Parathyroid adenoma (tissue), 2 donors: ENCODE measurements at regions not wholly inside any gene's neighbourhood (a gene's known extent, or its start where the extent isn't known, plus 50 kb on each side); places are given as distances from the start of the nearest gene placed in this dataset.
"Not testable (repeated sequence)": the region's sequence is repeated elsewhere in the genome, so short reads cannot be mapped to it uniquely, and the experiment has no call there.

ENCODE experiments used
- H2AFZ ChIP-seq: fragments of 300-600 bp; sonication (generic); one replicate; pipeline ENCODE4 v1.7.0; 2017; ENCODE audit warnings: antibody characterized with exemption, mild to moderate bottlenecking
- H3K27ac ChIP-seq: fragments of 300-600 bp; sonication (generic); one replicate; pipeline ENCODE4 v1.7.0; 2017
- H3K27me3 ChIP-seq: fragments of 300-600 bp; sonication (generic); one replicate; pipeline ENCODE4 v1.7.0; 2017; ENCODE audit warnings: low read length; ENCODE audit not compliant: control insufficient read depth, insufficient read depth
- H3K36me3 ChIP-seq: fragments of 300-600 bp; sonication (generic); one replicate; pipeline ENCODE4 v1.7.0; 2017; ENCODE audit warnings: low read length; ENCODE audit not compliant: control insufficient read depth, insufficient read depth
- H3K4me1 ChIP-seq: fragments of 300-600 bp; sonication (generic); one replicate; pipeline ENCODE4 v1.7.0; 2017; ENCODE audit warnings: control low read depth
- H3K4me2 ChIP-seq: fragments of 300-600 bp; sonication (generic); one replicate; pipeline ENCODE4 v1.7.0; 2017; ENCODE audit warnings: low read length
- H3K4me3 ChIP-seq: fragments of 300-600 bp; sonication (generic); one replicate; pipeline ENCODE4 v1.7.0; 2017; ENCODE audit warnings: low read depth, low read length
- H3K79me2 ChIP-seq: fragments of 300-600 bp; sonication (generic); one replicate; pipeline ENCODE4 v1.7.0; 2017; ENCODE audit warnings: control low read depth
- H3K9ac ChIP-seq: fragments of 300-600 bp; sonication (generic); one replicate; pipeline ENCODE4 v1.7.0; 2017; ENCODE audit warnings: mild to moderate bottlenecking
- H3K9me3 ChIP-seq: fragments of 300-600 bp; sonication (generic); one replicate; pipeline ENCODE4 v1.7.0; 2017; ENCODE audit warnings: low read length; ENCODE audit not compliant: control insufficient read depth
- CTCF ChIP-seq: fragments of 300-600 bp; sonication (generic); IDR thresholded peaks from one replicate; pipeline ENCODE4 v1.7.0; 2017; ENCODE audit warnings: antibody characterized with exemption, mild to moderate bottlenecking
- donor health status: primary hyperparathyroidism.

DNA sequence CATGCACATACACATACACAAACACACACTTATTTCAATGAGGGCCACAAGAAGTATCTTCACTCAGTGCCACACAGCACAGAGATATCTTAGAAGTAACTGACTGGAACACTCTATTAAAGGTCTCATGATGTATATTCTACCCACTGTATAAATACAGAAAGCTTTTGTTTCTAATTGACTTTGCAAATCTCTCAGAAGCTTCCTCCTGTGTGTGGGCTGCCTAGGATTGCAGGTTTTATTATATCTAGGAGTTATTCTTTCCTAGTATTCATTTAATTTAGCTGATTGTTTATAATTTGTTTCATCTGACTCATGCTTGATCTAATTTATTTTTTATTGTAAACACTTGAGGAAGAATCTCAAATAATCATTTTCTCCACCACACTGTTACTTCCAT lies 262.4 kb upstream of the ACTBL2 start:
- Histone ChIP-seq H3K9me3 (no peaks in the 10 kb centered on the region), H3K27me3 (no peaks in the 10 kb centered on the region), H2AFZ (no peak overlapping the region), H3K36me3 (no peaks in the 10 kb centered on the region), H3K79me2 (no peaks in the 10 kb centered on the region), H3K4me2 (no peak overlapping the region), H3K4me3 (no peak overlapping the region), H3K9ac (no peak overlapping the region), H3K4me1 (no peaks in the 10 kb centered on the region), H3K27ac (no peak overlapping the region)
- TF ChIP-seq CTCF = no peak

GRCh38 chr5:57741336-57741735 lies 258.7 kb upstream of the ACTBL2 start:
- no peak overlapping the region for H2AFZ ChIP-seq
- no peaks in the 10 kb centered on the region for H3K9me3 ChIP-seq
- no peak for TF ChIP-seq CTCF
- H3K36me3 ChIP-seq = no peaks in the 10 kb centered on the region
- H3K79me2 ChIP-seq = no peaks in the 10 kb centered on the region
- H3K27ac ChIP-seq = no peak overlapping the region
- no peaks in the 10 kb centered on the region for H3K27me3 ChIP-seq
- no peak overlapping the region for H3K4me2 ChIP-seq
- H3K4me1 ChIP-seq = no peaks in the 10 kb centered on the region
- no peak overlapping the region for H3K4me3 ChIP-seq
- H3K9ac ChIP-seq = no peak overlapping the region

DNA sequence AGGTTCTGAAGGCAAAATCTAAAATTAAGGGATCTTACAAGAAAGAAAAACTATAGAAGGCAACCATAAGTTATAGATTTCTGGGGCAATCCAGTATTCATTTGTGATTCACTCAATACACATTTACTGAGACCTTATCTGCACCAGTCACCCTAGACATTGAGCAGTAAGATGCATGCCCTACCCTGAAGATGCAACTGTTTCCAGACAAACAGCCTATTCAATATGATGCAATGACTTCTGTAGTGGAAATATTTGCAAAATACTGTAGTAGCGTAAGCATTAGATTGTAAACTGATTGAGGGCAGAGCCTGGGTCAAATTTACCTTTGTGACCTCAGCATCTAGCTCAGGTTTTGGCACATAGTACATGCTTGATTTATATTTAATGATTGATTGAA lies 256.2 kb upstream of the ACTBL2 start:
- Histone ChIP-seq H3K36me3 (no peaks in the 10 kb centered on the region), H3K79me2 (no peaks in the 10 kb centered on the region), H3K4me2 (no peak overlapping the region), H2AFZ (no peak overlapping the region), H3K4me3 (no peak overlapping the region), H3K9ac (no peak overlapping the region), H3K27me3 (no peaks in the 10 kb centered on the region), H3K9me3 (no peaks in the 10 kb centered on the region), H3K4me1 (no peaks in the 10 kb centered on the region), H3K27ac (no peak overlapping the region)
- no peak for TF ChIP-seq CTCF

GRCh38 chr5:57738301-57738700 lies 255.7 kb upstream of the ACTBL2 start:
- no peak for TF ChIP-seq CTCF
- no peak overlapping the region for H3K4me3 ChIP-seq

GRCh38 chr5:57736716-57737115 lies 254.1 kb upstream of the ACTBL2 start:
- Histone ChIP-seq H3K79me2 (no peaks in the 10 kb centered on the region), H3K4me1 (no peaks in the 10 kb centered on the region), H2AFZ (no peak overlapping the region), H3K27me3 (no peaks in the 10 kb centered on the region), H3K9ac (no peak overlapping the region), H3K4me3 (no peak overlapping the region), H3K9me3 (no peaks in the 10 kb centered on the region), H3K36me3 (no peaks in the 10 kb centered on the region), H3K27ac (no peak overlapping the region), H3K4me2 (no peak overlapping the region)
- TF ChIP-seq CTCF = no peak

More at GRCh38 chr5:57738301-57738700, 255.7 kb upstream of the ACTBL2 start:
- Histone ChIP-seq H3K4me2 (no peak overlapping the region), H3K27me3 (no peaks in the 10 kb centered on the region), H3K9me3 (no peaks in the 10 kb centered on the region), H2AFZ (no peak overlapping the region), H3K36me3 (no peaks in the 10 kb centered on the region), H3K79me2 (no peaks in the 10 kb centered on the region), H3K4me1 (no peaks in the 10 kb centered on the region), H3K27ac (no peak overlapping the region), H3K9ac (no peak overlapping the region)

DNA sequence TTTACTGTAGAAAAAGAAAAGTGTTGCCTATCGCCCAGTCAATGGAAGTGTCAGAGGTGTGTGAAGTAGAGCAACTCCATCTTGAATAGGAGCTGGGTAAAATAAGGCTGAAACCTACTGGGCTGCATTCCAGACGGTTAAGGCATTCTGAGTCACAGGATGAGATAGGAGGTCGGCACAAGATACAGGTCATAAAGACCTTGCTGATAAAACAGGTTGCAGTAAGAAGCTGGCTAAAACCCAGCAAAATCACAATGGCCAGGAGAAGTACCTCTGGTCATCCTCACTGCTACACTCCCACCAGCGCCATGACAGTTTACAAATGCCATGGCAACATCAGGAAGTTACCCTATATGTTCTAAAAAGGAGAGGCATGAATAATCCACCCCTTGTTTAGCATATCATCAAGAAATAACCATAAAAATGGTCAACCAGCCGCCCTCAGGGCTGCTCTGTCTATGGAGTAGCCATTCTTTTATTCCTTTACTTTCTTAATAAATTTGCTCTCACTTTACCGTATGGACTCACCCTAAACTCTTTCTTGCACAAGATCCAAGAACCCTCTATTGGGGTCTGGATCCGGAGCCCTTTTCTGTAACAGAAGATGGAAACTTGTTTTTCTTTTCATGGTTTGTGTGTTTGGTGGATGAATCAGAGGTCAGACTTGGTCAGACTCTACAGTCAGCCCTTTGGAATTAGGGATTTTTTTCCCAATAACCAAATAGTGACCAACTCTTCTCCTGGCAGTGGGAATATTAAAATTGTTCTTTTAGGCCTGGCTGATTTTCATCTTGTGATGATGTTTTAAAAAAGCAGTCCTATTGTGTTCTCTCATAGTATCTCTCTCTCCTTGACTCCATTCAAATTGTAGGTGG lies 252.9 kb upstream of the ACTBL2 start:
- H3K27ac ChIP-seq, H3K4me3 ChIP-seq, H3K9ac ChIP-seq, H3K4me2 ChIP-seq, H3K36me3 ChIP-seq, H3K4me1 ChIP-seq, H3K9me3 ChIP-seq, H3K79me2 ChIP-seq, H3K27me3 ChIP-seq, H2AFZ ChIP-seq: not testable (repeated sequence)
